BE2C (cell line): ENCODE measurements at regions not wholly inside any gene's neighbourhood (a gene's known extent, or its start where the extent isn't known, plus 50 kb on each side); places are given as distances from the start of the nearest gene placed in this dataset.

Experiments used
- DNase-seq: peaks from one replicate; pipeline ENCODE4 v3.0.0-alpha.2; 2020
- H3K27me3 ChIP-seq: fragments of 250-450 bp; sonication (Bioruptor Pico); 2 replicates; pipeline ENCODE4 v1.5.1; 2020; ENCODE audit warnings: mild to moderate bottlenecking
- H3K36me3 ChIP-seq: fragments of 250-450 bp; sonication (Bioruptor Pico); 2 replicates; pipeline ENCODE4 v1.5.1; 2020; ENCODE audit warnings: mild to moderate bottlenecking
- H3K4me1 ChIP-seq: fragments of 250-450 bp; sonication (Bioruptor Pico); 2 replicates; pipeline ENCODE4 v1.5.1; 2020
- H3K4me3 ChIP-seq: 2 replicates; pipeline ENCODE4 v1.5.1; 2011; ENCODE audit warnings: low read depth, low read length
- H3K9me3 ChIP-seq: fragments of 250-450 bp; sonication (Bioruptor Pico); 2 replicates; pipeline ENCODE4 v1.5.1; 2020
- CTCF ChIP-seq: IDR thresholded peaks from 2 replicates; pipeline ENCODE4 v1.5.1; 2012; ENCODE audit warnings: mild to moderate bottlenecking, low read depth, low read length

DNA sequence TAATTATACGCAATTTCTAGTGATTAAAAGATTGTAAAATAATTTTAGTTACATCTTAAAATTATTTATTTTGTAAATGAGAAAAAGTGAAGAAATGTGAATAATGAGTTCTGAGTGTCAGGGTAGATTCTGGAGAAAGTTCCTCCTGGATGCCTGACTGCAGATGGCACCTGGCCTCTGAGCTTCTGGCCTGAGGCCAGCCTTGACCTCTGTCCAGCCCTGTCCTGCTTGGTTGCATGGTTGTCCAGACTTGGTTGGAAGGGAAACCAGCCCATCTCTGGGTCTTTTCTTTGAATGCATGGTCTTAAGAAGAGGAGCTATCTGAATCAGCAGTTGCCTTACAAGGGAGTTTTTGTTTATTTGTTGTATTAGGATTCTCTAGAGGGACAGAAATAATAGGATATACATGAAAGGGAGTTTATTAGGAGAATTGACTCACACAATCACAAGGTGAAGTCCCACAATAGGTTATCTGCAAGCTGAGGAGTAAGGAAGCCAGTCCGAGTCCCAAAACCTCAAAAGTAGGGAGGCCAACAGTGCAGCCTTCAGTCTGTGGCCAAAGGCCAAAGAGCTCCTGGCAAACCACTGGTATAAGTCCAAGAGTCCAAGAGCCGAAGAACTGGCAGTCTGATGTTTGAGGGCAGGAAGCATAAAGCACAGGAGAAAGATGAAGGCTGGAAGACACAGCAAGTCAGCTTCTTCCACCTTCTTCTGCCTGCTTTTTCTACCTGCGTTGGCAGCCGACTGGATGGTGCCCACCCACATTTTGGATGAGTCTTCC, 385.8 kb downstream of the ZNF536 start:
- H3K27me3 ChIP-seq: no peaks in the 10 kb centered on the region
- H3K4me3 ChIP-seq: no peak overlapping the region
- H3K9me3 ChIP-seq: no peaks in the 10 kb centered on the region
- no peak for TF ChIP-seq CTCF
- DNase-seq: no peak
- H3K4me1 ChIP-seq: no peaks in the 10 kb centered on the region
- H3K36me3 ChIP-seq: no peaks in the 10 kb centered on the region

- no peaks in the 10 kb centered on the region for H3K27me3 ChIP-seq
- TF ChIP-seq CTCF: no peak
- no peaks in the 10 kb centered on the region for H3K36me3 ChIP-seq
- no peaks in the 10 kb centered on the region for H3K4me1 ChIP-seq
- H3K9me3 ChIP-seq: no peaks in the 10 kb centered on the region
- no peak for DNase-seq
- H3K4me3 ChIP-seq: no peak overlapping the region
Measured at GRCh38 chr19:30757104-30757836, 385.1 kb downstream of the ZNF536 start.

DNA sequence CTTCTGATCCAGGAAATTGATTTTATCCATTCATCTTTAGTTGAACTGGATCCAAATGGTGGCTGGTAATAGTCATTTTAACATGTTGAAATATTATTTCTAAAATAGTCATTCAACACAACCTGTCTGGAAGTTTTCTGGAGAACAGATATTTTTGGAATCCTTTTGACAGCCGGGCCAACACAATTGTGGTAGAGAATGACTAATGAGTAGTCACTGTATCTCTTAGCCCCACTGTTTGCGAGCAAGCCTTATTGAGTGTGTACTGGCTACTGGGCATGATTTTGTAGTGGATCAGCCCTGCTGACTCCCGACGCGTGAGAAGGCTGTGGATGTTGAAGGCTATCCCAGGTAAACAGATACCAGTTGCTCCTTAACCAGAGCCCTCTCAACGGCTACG, 383.4 kb downstream of the ZNF536 start:
- DNase-seq: no peak
- no peak for TF ChIP-seq CTCF
- H3K9me3 ChIP-seq: no peaks in the 10 kb centered on the region
- H3K4me3 ChIP-seq: no peak overlapping the region
- H3K36me3 ChIP-seq: no peaks in the 10 kb centered on the region
- no peaks in the 10 kb centered on the region for H3K27me3 ChIP-seq
- H3K4me1 ChIP-seq: no peaks in the 10 kb centered on the region

GRCh38 chr19:30754162-30754561, 382.0 kb downstream of the ZNF536 start:
- no peaks in the 10 kb centered on the region for H3K4me1 ChIP-seq
- H3K4me3 ChIP-seq: no peak overlapping the region
- H3K27me3 ChIP-seq: no peaks in the 10 kb centered on the region
- no peaks in the 10 kb centered on the region for H3K36me3 ChIP-seq
- no peak for TF ChIP-seq CTCF
- no peaks in the 10 kb centered on the region for H3K9me3 ChIP-seq
- DNase-seq: no peak

- no peak overlapping the region for H3K4me3 ChIP-seq
- no peaks in the 10 kb centered on the region for H3K36me3 ChIP-seq
- H3K9me3 ChIP-seq: no peaks in the 10 kb centered on the region
- H3K4me1 ChIP-seq: no peaks in the 10 kb centered on the region
- TF ChIP-seq CTCF: no peak
- no peaks in the 10 kb centered on the region for H3K27me3 ChIP-seq
- DNase-seq: no peak
Measured at GRCh38 chr19:30752876-30753275, 380.7 kb downstream of the ZNF536 start.

DNA sequence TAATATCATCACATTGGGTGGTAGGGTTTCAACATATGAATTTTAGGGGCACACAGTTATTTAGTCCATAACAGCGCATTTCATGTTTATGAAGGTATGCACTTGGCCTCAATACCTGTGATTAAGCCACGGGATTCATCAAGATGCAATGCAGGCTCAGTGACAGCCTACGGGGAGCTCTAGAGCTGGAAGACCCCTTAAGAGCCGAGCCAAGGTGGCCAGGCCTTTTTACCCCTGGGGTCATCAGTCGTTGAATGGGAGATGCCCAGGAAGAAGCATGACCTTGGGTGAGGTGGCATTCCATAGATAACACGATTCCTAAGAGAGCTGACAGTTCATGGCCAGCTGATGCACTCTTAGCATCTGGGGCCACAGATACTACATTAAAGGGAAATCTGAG, 380.0 kb downstream of the ZNF536 start:
- no peak for DNase-seq
- TF ChIP-seq CTCF: no peak
- no peaks in the 10 kb centered on the region for H3K27me3 ChIP-seq
- no peaks in the 10 kb centered on the region for H3K36me3 ChIP-seq
- no peaks in the 10 kb centered on the region for H3K9me3 ChIP-seq
- no peak overlapping the region for H3K4me3 ChIP-seq
- H3K4me1 ChIP-seq: no peaks in the 10 kb centered on the region
